Liver (tissue), 8 donors: ENCODE measurements at regions not wholly inside any gene's neighbourhood (a gene's known extent, or its start where the extent isn't known, plus 50 kb on each side); places are given as distances from the start of the nearest gene placed in this dataset.

Experiments
- DNase-seq: peaks from one replicate; pipeline ENCODE4 v3.0.0-alpha.2; 2017; ENCODE audit warnings: low spot score
- H3K27ac ChIP-seq, 2 donors: one replicate each; pipeline ENCODE4 v1.7.0; 2013; ENCODE audit warnings: inconsistent platforms in 2 of 2, low read length in 2 of 2, control low read depth in 1 of 2, low read depth in 1 of 2, mild to moderate bottlenecking in 1 of 2
- H3K27me3 ChIP-seq, 4 donors: one replicate each; pipeline versions ENCODE4 v1.6.1 to v1.7.0; 2013; ENCODE audit warnings: low read length in 3 of 4, inconsistent platforms in 1 of 4, mild to moderate bottlenecking in 1 of 4, moderate library complexity in 1 of 4; ENCODE audit not compliant: control insufficient read depth in 4 of 4, insufficient read depth in 4 of 4
- H3K36me3 ChIP-seq, 4 donors: one replicate each; pipeline versions ENCODE4 v1.6.1 to v1.7.0; 2013; ENCODE audit warnings: low read length in 3 of 4, mild to moderate bottlenecking in 3 of 4, low read depth in 1 of 4, moderate library complexity in 1 of 4; ENCODE audit not compliant: control insufficient read depth in 4 of 4, insufficient read depth in 3 of 4
- H3K4me1 ChIP-seq, 4 donors: one replicate each; pipeline versions ENCODE4 v1.6.1 to v1.7.0; 2013; ENCODE audit warnings: low read length in 3 of 4, mild to moderate bottlenecking in 3 of 4, moderate library complexity in 1 of 4; ENCODE audit not compliant: control insufficient read depth in 4 of 4, insufficient read depth in 4 of 4
- H3K4me3 ChIP-seq, 3 donors: one replicate each; pipeline versions ENCODE4 v1.6.1 to v1.7.0; 2013; ENCODE audit warnings: low read length in 3 of 3, control low read depth in 1 of 3, low read depth in 1 of 3, mild to moderate bottlenecking in 1 of 3
- H3K9ac ChIP-seq, 2 donors: one replicate each; pipeline ENCODE4 v1.7.0; 2013; ENCODE audit warnings: low read length in 2 of 2, mild to moderate bottlenecking in 2 of 2, moderate library complexity in 2 of 2, control low read depth in 1 of 2, low read depth in 1 of 2
- H3K9me3 ChIP-seq, 4 donors: one replicate each; pipeline versions ENCODE4 v1.6.1 to v1.7.0; 2013; ENCODE audit warnings: low read length in 3 of 4; ENCODE audit not compliant: control insufficient read depth in 4 of 4
- EGR1 ChIP-seq, 2 donors: IDR thresholded peaks; 2 replicates each; pipeline ENCODE4 v1.6.1; 2016 to 2018; ENCODE audit warnings: antibody characterized with exemption in 2 of 2, low read depth in 2 of 2
- FOXA1 ChIP-seq: IDR thresholded peaks from 2 replicates; pipeline ENCODE4 v1.6.1; 2016; ENCODE audit warnings: antibody characterized with exemption
- FOXA2 ChIP-seq: IDR thresholded peaks from 2 replicates; pipeline ENCODE4 v1.6.1; 2016; ENCODE audit warnings: antibody characterized with exemption
- GABPA ChIP-seq, 2 donors: IDR thresholded peaks in 1 of 2; conservative IDR thresholded peaks in 1 of 2; 2 replicates each; pipeline ENCODE4 v1.6.1; 2016; ENCODE audit warnings: antibody characterized with exemption in 2 of 2, mild to moderate bottlenecking in 1 of 2, moderate library complexity in 1 of 2
- HNF4A ChIP-seq, 2 donors: conservative IDR thresholded peaks; 2 replicates each; pipeline ENCODE4 v1.6.1; 2016; ENCODE audit warnings: antibody characterized with exemption in 2 of 2, mild to moderate bottlenecking in 2 of 2
- HNF4G ChIP-seq: IDR thresholded peaks from 2 replicates; pipeline ENCODE4 v1.6.1; 2016; ENCODE audit warnings: antibody characterized with exemption
- JUND ChIP-seq, 2 donors: IDR thresholded peaks; 2 replicates each; pipeline ENCODE4 v1.6.1; 2016; ENCODE audit warnings: antibody characterized with exemption in 2 of 2
- NR2F2 ChIP-seq: IDR thresholded peaks from 2 replicates; pipeline ENCODE4 v1.6.1; 2016; ENCODE audit warnings: antibody characterized with exemption
- RAD21 ChIP-seq, 2 donors: IDR thresholded peaks; 2 replicates each; pipeline ENCODE4 v1.6.1; 2016; ENCODE audit warnings: antibody characterized with exemption in 2 of 2, mild to moderate bottlenecking in 2 of 2
- RXRA ChIP-seq, 2 donors: IDR thresholded peaks; 2 replicates each; pipeline ENCODE4 v1.6.1; 2017 to 2018; ENCODE audit warnings: antibody characterized with exemption in 2 of 2, mild to moderate bottlenecking in 1 of 2
- SP1 ChIP-seq: IDR thresholded peaks from 2 replicates; pipeline ENCODE4 v1.6.1; 2018; ENCODE audit warnings: antibody characterized with exemption, mild to moderate bottlenecking
- TAF1 ChIP-seq: conservative IDR thresholded peaks from 2 replicates; pipeline ENCODE4 v1.6.1; 2016; ENCODE audit warnings: antibody characterized with exemption, mild to moderate bottlenecking
- YY1 ChIP-seq: IDR thresholded peaks from 2 replicates; pipeline ENCODE4 v1.6.1; 2016; ENCODE audit warnings: antibody characterized with exemption, mild to moderate bottlenecking
- WGBS: extraction: QIAGEN DNeasy Blood & Tissue Kit; methylation state at CpG from one replicate; pipeline ENCODE4 v1.1.7; 2013; 5-methylcytosine and 5-hydroxymethylcytosine counted together
- TF ChIP-seq, protein P1 (sequence below): IDR thresholded peaks from 2 replicates; pipeline ENCODE4 v1.6.1; 2016; ENCODE audit warnings: antibody characterized with exemption
- TF ChIP-seq, protein P2 (sequence below): IDR thresholded peaks from 2 replicates; pipeline ENCODE4 v1.6.1; 2016; ENCODE audit warnings: antibody characterized with exemption
- TF ChIP-seq, protein P3 (sequence below): fragments of 150-350 bp; IDR thresholded peaks from 2 replicates; pipeline ENCODE4 v1.5.1; 2017; ENCODE audit warnings: improper control_type of control experiment, low read depth, low read length; ENCODE audit not compliant: missing input control
- TF ChIP-seq, protein P4 (sequence below): IDR thresholded peaks from 2 replicates; pipeline ENCODE4 v1.6.1; 2016; ENCODE audit warnings: antibody characterized with exemption, mild to moderate bottlenecking
- TF ChIP-seq, protein P5 (sequence below): IDR thresholded peaks from 2 replicates; pipeline ENCODE4 v1.6.1; 2016; ENCODE audit warnings: antibody characterized with exemption
- donor health status: healthy.
- donor health status: healthy.
- donor health status: healthy.
- donor health status: healthy.
- donor health status: healthy.

DNA sequence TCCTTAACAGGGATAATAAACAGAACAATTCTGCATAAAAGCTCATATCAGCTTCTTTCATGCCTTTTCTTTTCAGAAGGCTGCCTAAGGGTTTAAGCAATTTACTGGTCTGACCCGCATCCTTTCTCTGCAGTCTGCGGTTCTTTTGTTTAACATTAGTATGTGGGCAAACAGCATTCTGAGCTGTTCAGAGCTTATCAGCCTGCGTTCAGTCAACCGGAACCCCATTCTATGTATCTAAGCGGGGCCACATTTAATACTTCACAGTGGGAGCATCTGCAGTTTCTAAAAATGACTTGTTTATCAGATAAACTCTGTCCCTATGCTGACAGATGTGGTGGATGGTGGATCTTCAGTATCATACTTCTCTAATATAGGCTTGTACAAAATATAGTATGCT lies 758.9 kb upstream of the MMS22L start:
- H3K27me3 ChIP-seq: peaks cover 0 to 4% (median 1%) of the 10 kb centered on the region in 4 donors
- no peaks in the 10 kb centered on the region for H3K4me1 ChIP-seq
- H3K36me3 ChIP-seq: no peaks in the 10 kb centered on the region
- TF ChIP-seq RAD21 (IDR thresholded peaks at IDR 0.05) (no peak), GABPA (IDR thresholded peaks at IDR 0.05 in 1 of 2, conservative IDR thresholded peaks at IDR 0.05 in 1 of 2) (no peak), EGR1 (IDR thresholded peaks at IDR 0.05; ENCODE audit: low read depth in 2 of 2) (no peak), NR2F2 (no peak), SP1 (no peak), TAF1 (no peak), FOXA1 (no peak), YY1 (no peak), RXRA (IDR thresholded peaks at IDR 0.05) (no peak), JUND (IDR thresholded peaks at IDR 0.05) (no peak), FOXA2 (no peak), HNF4A (conservative IDR thresholded peaks at IDR 0.05) (no peak), HNF4G (no peak)
- TF ChIP-seq, protein P1, sequence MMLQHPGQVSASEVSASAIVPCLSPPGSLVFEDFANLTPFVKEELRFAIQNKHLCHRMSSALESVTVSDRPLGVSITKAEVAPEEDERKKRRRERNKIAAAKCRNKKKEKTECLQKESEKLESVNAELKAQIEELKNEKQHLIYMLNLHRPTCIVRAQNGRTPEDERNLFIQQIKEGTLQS: no peak
- TF ChIP-seq, protein P2, sequence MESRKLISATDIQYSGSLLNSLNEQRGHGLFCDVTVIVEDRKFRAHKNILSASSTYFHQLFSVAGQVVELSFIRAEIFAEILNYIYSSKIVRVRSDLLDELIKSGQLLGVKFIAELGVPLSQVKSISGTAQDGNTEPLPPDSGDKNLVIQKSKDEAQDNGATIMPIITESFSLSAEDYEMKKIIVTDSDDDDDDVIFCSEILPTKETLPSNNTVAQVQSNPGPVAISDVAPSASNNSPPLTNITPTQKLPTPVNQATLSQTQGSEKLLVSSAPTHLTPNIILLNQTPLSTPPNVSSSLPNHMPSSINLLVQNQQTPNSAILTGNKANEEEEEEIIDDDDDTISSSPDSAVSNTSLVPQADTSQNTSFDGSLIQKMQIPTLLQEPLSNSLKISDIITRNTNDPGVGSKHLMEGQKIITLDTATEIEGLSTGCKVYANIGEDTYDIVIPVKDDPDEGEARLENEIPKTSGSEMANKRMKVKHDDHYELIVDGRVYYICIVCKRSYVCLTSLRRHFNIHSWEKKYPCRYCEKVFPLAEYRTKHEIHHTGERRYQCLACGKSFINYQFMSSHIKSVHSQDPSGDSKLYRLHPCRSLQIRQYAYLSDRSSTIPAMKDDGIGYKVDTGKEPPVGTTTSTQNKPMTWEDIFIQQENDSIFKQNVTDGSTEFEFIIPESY: no peak
- TF ChIP-seq, protein P3, sequence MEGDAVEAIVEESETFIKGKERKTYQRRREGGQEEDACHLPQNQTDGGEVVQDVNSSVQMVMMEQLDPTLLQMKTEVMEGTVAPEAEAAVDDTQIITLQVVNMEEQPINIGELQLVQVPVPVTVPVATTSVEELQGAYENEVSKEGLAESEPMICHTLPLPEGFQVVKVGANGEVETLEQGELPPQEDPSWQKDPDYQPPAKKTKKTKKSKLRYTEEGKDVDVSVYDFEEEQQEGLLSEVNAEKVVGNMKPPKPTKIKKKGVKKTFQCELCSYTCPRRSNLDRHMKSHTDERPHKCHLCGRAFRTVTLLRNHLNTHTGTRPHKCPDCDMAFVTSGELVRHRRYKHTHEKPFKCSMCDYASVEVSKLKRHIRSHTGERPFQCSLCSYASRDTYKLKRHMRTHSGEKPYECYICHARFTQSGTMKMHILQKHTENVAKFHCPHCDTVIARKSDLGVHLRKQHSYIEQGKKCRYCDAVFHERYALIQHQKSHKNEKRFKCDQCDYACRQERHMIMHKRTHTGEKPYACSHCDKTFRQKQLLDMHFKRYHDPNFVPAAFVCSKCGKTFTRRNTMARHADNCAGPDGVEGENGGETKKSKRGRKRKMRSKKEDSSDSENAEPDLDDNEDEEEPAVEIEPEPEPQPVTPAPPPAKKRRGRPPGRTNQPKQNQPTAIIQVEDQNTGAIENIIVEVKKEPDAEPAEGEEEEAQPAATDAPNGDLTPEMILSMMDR: no peak
- TF ChIP-seq, protein P4, sequence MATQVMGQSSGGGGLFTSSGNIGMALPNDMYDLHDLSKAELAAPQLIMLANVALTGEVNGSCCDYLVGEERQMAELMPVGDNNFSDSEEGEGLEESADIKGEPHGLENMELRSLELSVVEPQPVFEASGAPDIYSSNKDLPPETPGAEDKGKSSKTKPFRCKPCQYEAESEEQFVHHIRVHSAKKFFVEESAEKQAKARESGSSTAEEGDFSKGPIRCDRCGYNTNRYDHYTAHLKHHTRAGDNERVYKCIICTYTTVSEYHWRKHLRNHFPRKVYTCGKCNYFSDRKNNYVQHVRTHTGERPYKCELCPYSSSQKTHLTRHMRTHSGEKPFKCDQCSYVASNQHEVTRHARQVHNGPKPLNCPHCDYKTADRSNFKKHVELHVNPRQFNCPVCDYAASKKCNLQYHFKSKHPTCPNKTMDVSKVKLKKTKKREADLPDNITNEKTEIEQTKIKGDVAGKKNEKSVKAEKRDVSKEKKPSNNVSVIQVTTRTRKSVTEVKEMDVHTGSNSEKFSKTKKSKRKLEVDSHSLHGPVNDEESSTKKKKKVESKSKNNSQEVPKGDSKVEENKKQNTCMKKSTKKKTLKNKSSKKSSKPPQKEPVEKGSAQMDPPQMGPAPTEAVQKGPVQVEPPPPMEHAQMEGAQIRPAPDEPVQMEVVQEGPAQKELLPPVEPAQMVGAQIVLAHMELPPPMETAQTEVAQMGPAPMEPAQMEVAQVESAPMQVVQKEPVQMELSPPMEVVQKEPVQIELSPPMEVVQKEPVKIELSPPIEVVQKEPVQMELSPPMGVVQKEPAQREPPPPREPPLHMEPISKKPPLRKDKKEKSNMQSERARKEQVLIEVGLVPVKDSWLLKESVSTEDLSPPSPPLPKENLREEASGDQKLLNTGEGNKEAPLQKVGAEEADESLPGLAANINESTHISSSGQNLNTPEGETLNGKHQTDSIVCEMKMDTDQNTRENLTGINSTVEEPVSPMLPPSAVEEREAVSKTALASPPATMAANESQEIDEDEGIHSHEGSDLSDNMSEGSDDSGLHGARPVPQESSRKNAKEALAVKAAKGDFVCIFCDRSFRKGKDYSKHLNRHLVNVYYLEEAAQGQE: no peak
- TF ChIP-seq, protein P5, sequence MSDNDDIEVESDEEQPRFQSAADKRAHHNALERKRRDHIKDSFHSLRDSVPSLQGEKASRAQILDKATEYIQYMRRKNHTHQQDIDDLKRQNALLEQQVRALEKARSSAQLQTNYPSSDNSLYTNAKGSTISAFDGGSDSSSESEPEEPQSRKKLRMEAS: no peak
- WGBS: 19% methylated on average over 5 of the region's 5 CpGs
- no peak overlapping the region for H3K4me3 ChIP-seq
- no peak overlapping the region for H3K9ac ChIP-seq
- DNase-seq: no peak
- no peak overlapping the region for H3K27ac ChIP-seq
- H3K9me3 ChIP-seq: no peaks in the 10 kb centered on the region
